Stimulated activated naive B cell treated with anti-CD40 and anti-IgM and Interleukin-4, amounts not matched to agents 10 μg/mL and 1 μg/mL and 100 μg/mL, for 72 hours (primary cell): ENCODE measurements at regions not wholly inside any gene's neighbourhood (a gene's known extent, or its start where the extent isn't known, plus 50 kb on each side); places are given as distances from the start of the nearest gene placed in this dataset.

Experiments
- ATAC-seq, 2 donors: fragments of 150-1000 bp; cut with Tn5 transposase; replicated peaks; 2 replicates each; pipeline ENCODE4 v1.10.0; 2021; ENCODE audit warnings: moderate library complexity in 1 of 2
- DNase-seq: peaks from one replicate; pipeline ENCODE4 v3.0.0; 2021
- H3K27ac Mint-ChIP-seq: one replicate; pipeline ENCODE4 v1.8.0; 2022; ENCODE audit warnings: mild to moderate bottlenecking, mixed read lengths
- H3K27me3 Mint-ChIP-seq, 2 donors: one replicate each; pipeline ENCODE4 v1.8.0; 2022; ENCODE audit warnings: mixed read lengths in 2 of 2
- H3K36me3 Mint-ChIP-seq, 2 donors: one replicate each; pipeline ENCODE4 v1.8.0; 2022; ENCODE audit warnings: mixed read lengths in 2 of 2, mild to moderate bottlenecking in 1 of 2
- H3K4me1 Mint-ChIP-seq, 2 donors: one replicate each; pipeline ENCODE4 v1.8.0; 2022; ENCODE audit warnings: mixed read lengths in 2 of 2, mild to moderate bottlenecking in 1 of 2
- H3K4me3 Mint-ChIP-seq, 2 donors: one replicate each; pipeline ENCODE4 v1.8.0; 2022; ENCODE audit warnings: mild to moderate bottlenecking in 2 of 2, mixed read lengths in 2 of 2, moderate library complexity in 1 of 2
- H3K9me3 Mint-ChIP-seq, 2 donors: one replicate each; pipeline ENCODE4 v1.8.0; 2022; ENCODE audit warnings: mixed read lengths in 2 of 2, mild to moderate bottlenecking in 1 of 2

- no peak overlapping the region for H3K27ac Mint-ChIP-seq
- peaks cover 0 to 7% of the 10 kb centered on the region in 2 donors for H3K4me1 Mint-ChIP-seq
- peaks cover 0 to 3% of the 10 kb centered on the region in 2 donors for H3K27me3 Mint-ChIP-seq
- peaks cover 4 to 6% of the 10 kb centered on the region in 2 donors for H3K9me3 Mint-ChIP-seq
- H3K36me3 Mint-ChIP-seq, result peaks cover 0 to 4% of the 10 kb centered on the region in 2 donors
- ATAC-seq, result no peak
- H3K4me3 Mint-ChIP-seq, result no peak overlapping the region
- no peak for DNase-seq
Observed at GRCh38 chr9:106051545-106051944, 357.2 kb downstream of the TMEM38B start.

- peaks cover 4% of the 10 kb centered on the region in 2 donors for H3K9me3 Mint-ChIP-seq
- H3K36me3 Mint-ChIP-seq, result peaks cover 0 to 4% of the 10 kb centered on the region in 2 donors
- peaks cover 0 to 7% of the 10 kb centered on the region in 2 donors for H3K4me1 Mint-ChIP-seq
- H3K27me3 Mint-ChIP-seq, result peaks cover 0 to 4% of the 10 kb centered on the region in 2 donors
- H3K4me3 Mint-ChIP-seq, result no peak overlapping the region
- no peak for ATAC-seq
- no peak for DNase-seq
- H3K27ac Mint-ChIP-seq, result no peak overlapping the region
Observed at GRCh38 chr9:106052166-106052565, 357.8 kb downstream of the TMEM38B start.

- H3K4me1 Mint-ChIP-seq, result peaks cover 0 to 7% of the 10 kb centered on the region in 2 donors
- DNase-seq, result no peak
- peaks cover 0 to 4% of the 10 kb centered on the region in 2 donors for H3K36me3 Mint-ChIP-seq
- H3K4me3 Mint-ChIP-seq, result no peak overlapping the region
- no peak overlapping the region for H3K27ac Mint-ChIP-seq
- peaks cover 3 to 4% of the 10 kb centered on the region in 2 donors for H3K9me3 Mint-ChIP-seq
- no peak for ATAC-seq
- peaks cover 0 to 4% of the 10 kb centered on the region in 2 donors for H3K27me3 Mint-ChIP-seq
Observed at GRCh38 chr9:106052735-106053134, 358.4 kb downstream of the TMEM38B start.

GRCh38 chr9:106056328-106056727 lies 362.0 kb downstream of the TMEM38B start:
- no peak for ATAC-seq

GRCh38 chr9:106058460-106058859 lies 364.1 kb downstream of the TMEM38B start:
- DNase-seq, result no peak
- peaks cover 0 to 4% of the 10 kb centered on the region in 2 donors for H3K36me3 Mint-ChIP-seq
- H3K4me3 Mint-ChIP-seq, result no peak overlapping the region
- no peaks in the 10 kb centered on the region for H3K4me1 Mint-ChIP-seq
- no peak overlapping the region for H3K27ac Mint-ChIP-seq
- H3K9me3 Mint-ChIP-seq, result peaks cover 4 to 8% of the 10 kb centered on the region in 2 donors
- ATAC-seq, result no peak
- H3K27me3 Mint-ChIP-seq, result peaks cover 0 to 4% of the 10 kb centered on the region in 2 donors

More at GRCh38 chr9:106056328-106056727, 362.0 kb downstream of the TMEM38B start:
- Mint-ChIP-seq H3K4me1 (no peaks in the 10 kb centered on the region), H3K9me3 (peaks cover 4 to 8% of the 10 kb centered on the region in 2 donors), H3K27ac (no peak overlapping the region), H3K27me3 (peaks cover 0 to 4% of the 10 kb centered on the region in 2 donors), H3K36me3 (peaks cover 0 to 4% of the 10 kb centered on the region in 2 donors), H3K4me3 (no peak overlapping the region)
- no peak for DNase-seq

- H3K36me3 Mint-ChIP-seq, result peaks cover 0 to under 1% of the 10 kb centered on the region in 2 donors
- H3K9me3 Mint-ChIP-seq, result peaks cover under 1 to 6% of the 10 kb centered on the region in 2 donors
- H3K4me3 Mint-ChIP-seq, result no peak overlapping the region
- H3K27me3 Mint-ChIP-seq, result peaks cover 0 to 4% of the 10 kb centered on the region in 2 donors
- no peaks in the 10 kb centered on the region for H3K4me1 Mint-ChIP-seq
- ATAC-seq, result no peak
- DNase-seq, result no peak
- no peak overlapping the region for H3K27ac Mint-ChIP-seq
Observed at GRCh38 chr9:106059886-106060285, 365.5 kb downstream of the TMEM38B start.

GRCh38 chr9:106060885-106061284 lies 366.5 kb downstream of the TMEM38B start:
- H3K27ac Mint-ChIP-seq, result no peak overlapping the region
- no peak for ATAC-seq
- H3K9me3 Mint-ChIP-seq, result peaks cover 0 to 6% of the 10 kb centered on the region in 2 donors
- H3K4me3 Mint-ChIP-seq, result no peak overlapping the region
- H3K27me3 Mint-ChIP-seq, result peaks cover 0 to 4% of the 10 kb centered on the region in 2 donors
- H3K4me1 Mint-ChIP-seq, result no peaks in the 10 kb centered on the region
- H3K36me3 Mint-ChIP-seq, result no peaks in the 10 kb centered on the region
- no peak for DNase-seq

GRCh38 chr9:106062250-106062649 lies 367.9 kb downstream of the TMEM38B start:
- Mint-ChIP-seq H3K27ac (no peak overlapping the region), H3K4me1 (no peaks in the 10 kb centered on the region)

GRCh38 chr9:106065136-106065535 lies 370.8 kb downstream of the TMEM38B start:
- H3K27me3 Mint-ChIP-seq, result no peaks in the 10 kb centered on the region

More at GRCh38 chr9:106062250-106062649, 367.9 kb downstream of the TMEM38B start:
- Mint-ChIP-seq H3K27me3 (no peaks in the 10 kb centered on the region), H3K4me3 (no peak overlapping the region), H3K36me3 (no peaks in the 10 kb centered on the region), H3K9me3 (peaks cover 0 to 6% of the 10 kb centered on the region in 2 donors)
- no peak for DNase-seq
- ATAC-seq, result no peak

GRCh38 chr9:106065579-106066214 lies 371.4 kb downstream of the TMEM38B start:
- Mint-ChIP-seq H3K36me3 (no peaks in the 10 kb centered on the region), H3K4me1 (no peaks in the 10 kb centered on the region), H3K4me3 (no peak overlapping the region), H3K27me3 (no peaks in the 10 kb centered on the region), H3K9me3 (no peaks in the 10 kb centered on the region), H3K27ac (no peak overlapping the region)
- DNase-seq (no peak), ATAC-seq (no peak)

More at GRCh38 chr9:106065136-106065535, 370.8 kb downstream of the TMEM38B start:
- Mint-ChIP-seq H3K36me3 (no peaks in the 10 kb centered on the region), H3K4me3 (no peak overlapping the region), H3K9me3 (no peaks in the 10 kb centered on the region), H3K4me1 (no peaks in the 10 kb centered on the region), H3K27ac (no peak overlapping the region)
- no peak for ATAC-seq
- DNase-seq, result no peak

- Mint-ChIP-seq H3K4me3 (no peak overlapping the region), H3K4me1 (no peaks in the 10 kb centered on the region), H3K36me3 (no peaks in the 10 kb centered on the region), H3K9me3 (no peaks in the 10 kb centered on the region), H3K27ac (no peak overlapping the region), H3K27me3 (no peaks in the 10 kb centered on the region)
- ATAC-seq (no peak), DNase-seq (no peak)
Observed at GRCh38 chr9:106066940-106067524, 372.7 kb downstream of the TMEM38B start.

- Mint-ChIP-seq H3K27me3 (no peaks in the 10 kb centered on the region), H3K4me3 (no peak overlapping the region), H3K9me3 (no peaks in the 10 kb centered on the region), H3K4me1 (no peaks in the 10 kb centered on the region), H3K27ac (no peak overlapping the region), H3K36me3 (no peaks in the 10 kb centered on the region)
- no peak for DNase-seq
- no peak for ATAC-seq
Observed at GRCh38 chr9:106069241-106069640, 374.9 kb downstream of the TMEM38B start.

GRCh38 chr9:106072421-106072820 lies 378.1 kb downstream of the TMEM38B start:
- DNase-seq (no peak), ATAC-seq (no peak)
- Mint-ChIP-seq H3K4me1 (no peaks in the 10 kb centered on the region), H3K36me3 (no peaks in the 10 kb centered on the region), H3K27me3 (no peaks in the 10 kb centered on the region), H3K27ac (no peak overlapping the region), H3K4me3 (no peak overlapping the region), H3K9me3 (no peaks in the 10 kb centered on the region)

GRCh38 chr9:106074006-106074405 lies 379.7 kb downstream of the TMEM38B start:
- Mint-ChIP-seq H3K9me3 (no peaks in the 10 kb centered on the region), H3K27me3 (no peaks in the 10 kb centered on the region), H3K36me3 (no peaks in the 10 kb centered on the region), H3K4me1 (no peaks in the 10 kb centered on the region), H3K4me3 (no peak overlapping the region), H3K27ac (no peak overlapping the region)
- ATAC-seq, result no peak
- DNase-seq, result no peak
